H1 (cell line): ENCODE measurements at regions not wholly inside any gene's neighbourhood (a gene's known extent, or its start where the extent isn't known, plus 50 kb on each side); places are given as distances from the start of the nearest gene placed in this dataset.

Source experiments
- CTCF ChIA-PET: fragments of 300-600 bp; sonication (Branson Sonifier 250); formaldehyde crosslinking; loops from one replicate; lab custom pipeline; 2021; ENCODE audit not compliant: partially characterized antibody; lab: Charles Lee
- POLR2A ChIA-PET: fragments of 300-600 bp; sonication (Branson Sonifier 250); formaldehyde crosslinking; loops from one replicate; lab custom pipeline; 2021; ENCODE audit warnings: inconsistent platforms; ENCODE audit not compliant: partially characterized antibody; lab: Charles Lee
- DNase-seq, 2 experiments: peaks; one replicate each; pipeline versions ENCODE4 v3.0.0 to v3.0.0-alpha.2; 2010 to 2022; ENCODE audit warnings: low spot score in 2 of 2, low read depth in 1 of 2, mixed read lengths in 1 of 2
- FAIRE-seq: peaks from 2 replicates; lab custom pipeline; 2011; peaks lifted over from hg19 to GRCh38; lab: Jason Lieb, UNC
- H2AFZ ChIP-seq: 2 replicates; pipeline ENCODE4 v1.8.1; 2012; ENCODE audit warnings: low read length, inconsistent platforms
- H2AK5ac ChIP-seq: 2 replicates; pipeline ENCODE4 v1.6.1; 2013; ENCODE audit warnings: low read depth, low read length
- H2BK120ac ChIP-seq: replicated peaks from 2 replicates; pipeline ENCODE3; 2013; ENCODE audit warnings: low read depth, low read length, inconsistent platforms
- H2BK12ac ChIP-seq: 2 replicates; pipeline ENCODE4 v1.6.1; 2013; ENCODE audit warnings: low read depth, low read length
- H2BK15ac ChIP-seq: 2 replicates; pipeline ENCODE4 v1.6.1; 2013; ENCODE audit warnings: low read length
- H2BK20ac ChIP-seq: 2 replicates; pipeline ENCODE4 v1.6.1; 2013; ENCODE audit warnings: low read length
- H2BK5ac ChIP-seq: 2 replicates; pipeline ENCODE4 v1.6.1; 2013; ENCODE audit warnings: low read depth, low read length
- H3K14ac ChIP-seq: 2 replicates; pipeline ENCODE4 v1.6.1; 2013; ENCODE audit warnings: inconsistent platforms; ENCODE audit not compliant: insufficient read length
- H3K18ac ChIP-seq: 2 replicates; pipeline ENCODE4 v1.6.1; 2013; ENCODE audit warnings: low read length; ENCODE audit errors: extremely low read depth
- H3K23ac ChIP-seq: 2 replicates; pipeline ENCODE4 v1.6.1; 2013; ENCODE audit warnings: inconsistent platforms; ENCODE audit not compliant: insufficient read length
- H3K23me2 ChIP-seq: 2 replicates; pipeline ENCODE4 v1.6.1; 2013; ENCODE audit warnings: low read depth, low read length
- H3K27ac ChIP-seq: 2 replicates; pipeline ENCODE4 v1.6.1; 2011; ENCODE audit warnings: low read depth, low read length, inconsistent platforms
- H3K27me3 ChIP-seq, 4 experiments: replicated peaks in 1 of 4; 1 replicate in 1 of 4; 2 replicates in 3 of 4; pipeline versions ENCODE4 v1.6.1 to v1.8.1; 2011 to 2013; ENCODE audit warnings: low read length in 3 of 4, mild to moderate bottlenecking in 3 of 4, inconsistent platforms in 2 of 4, mixed read lengths in 2 of 4, moderate library complexity in 1 of 4; ENCODE audit not compliant: control insufficient read depth in 3 of 4, insufficient read depth in 3 of 4; ENCODE audit errors: extremely low read depth in 1 of 4
- H3K36me3 ChIP-seq, 4 experiments: 2 replicates each; pipeline versions ENCODE4 v1.6.1 to v1.8.1; 2011 to 2013; ENCODE audit warnings: mild to moderate bottlenecking in 4 of 4, low read length in 3 of 4, moderate library complexity in 2 of 4, control low read depth in 1 of 4, inconsistent platforms in 1 of 4; ENCODE audit not compliant: insufficient read depth in 4 of 4, control insufficient read depth in 2 of 4
- H3K4ac ChIP-seq: replicated peaks from 2 replicates; pipeline ENCODE3; 2013; ENCODE audit warnings: low read length, low read depth, mixed read lengths, inconsistent platforms; ENCODE audit not compliant: insufficient read length
- H3K4me1 ChIP-seq, 4 experiments: replicated peaks in 1 of 4; 1 replicate in 1 of 4; 2 replicates in 3 of 4; pipeline versions ENCODE4 v1.6.1 to v1.8.1; 2011 to 2013; ENCODE audit warnings: low read length in 3 of 4, inconsistent platforms in 2 of 4, mixed read lengths in 1 of 4; ENCODE audit not compliant: insufficient read depth in 4 of 4, control insufficient read depth in 3 of 4
- H3K4me2 ChIP-seq, 2 experiments: 2 replicates each; pipeline versions ENCODE4 v1.6.1 to v1.8.1; 2011 to 2013; ENCODE audit warnings: low read depth in 2 of 2, low read length in 2 of 2, control low read depth in 1 of 2, inconsistent platforms in 1 of 2, mild to moderate bottlenecking in 1 of 2; ENCODE audit not compliant: insufficient read depth in 1 of 2
- H3K4me3 ChIP-seq, 4 experiments: fragments of 200-600, 300-600 bp in 1 of 4; sonication (generic), shearing (Covaris generic), sonication (Bioruptor Twin) in 1 of 4; 2 replicates each; pipeline versions ENCODE4 v1.5.1 to v1.8.1; 2011 to 2016; ENCODE audit warnings: low read length in 4 of 4, low read depth in 3 of 4, control low read depth in 2 of 4, inconsistent platforms in 2 of 4, mild to moderate bottlenecking in 2 of 4, mixed read lengths in 1 of 4, moderate library complexity in 1 of 4; ENCODE audit not compliant: insufficient read depth in 2 of 4; ENCODE audit errors: extremely low read depth in 1 of 4
- H3K56ac ChIP-seq: replicated peaks from 2 replicates; pipeline ENCODE3; 2013; ENCODE audit warnings: low read depth, mild to moderate bottlenecking, mixed read lengths, low read length, inconsistent platforms; ENCODE audit not compliant: insufficient read length
- H3K79me1 ChIP-seq: 2 replicates; pipeline ENCODE4 v1.6.1; 2013; ENCODE audit warnings: low read depth, low read length, control low read depth
- H3K79me2 ChIP-seq, 2 experiments: 2 replicates each; pipeline versions ENCODE4 v1.6.1 to v1.8.1; 2012 to 2013; ENCODE audit warnings: low read length in 2 of 2, mild to moderate bottlenecking in 2 of 2, inconsistent platforms in 1 of 2; ENCODE audit not compliant: insufficient read depth in 2 of 2, control insufficient read depth in 1 of 2
- H3K9ac ChIP-seq, 4 experiments: replicated peaks in 1 of 4; 1 replicate in 1 of 4; 2 replicates in 3 of 4; pipeline versions ENCODE4 v1.6.1 to v1.8.1; 2011 to 2013; ENCODE audit warnings: low read depth in 3 of 4, low read length in 3 of 4, control low read depth in 2 of 4, mild to moderate bottlenecking in 2 of 4, moderate library complexity in 2 of 4, inconsistent platforms in 1 of 4; ENCODE audit errors: extremely low read depth in 1 of 4
- H3K9me3 ChIP-seq, 2 experiments: 2 replicates each; pipeline versions ENCODE4 v1.6.1 to v1.8.1; 2012 to 2013; ENCODE audit warnings: mild to moderate bottlenecking in 2 of 2, moderate library complexity in 2 of 2, control low read depth in 1 of 2, inconsistent platforms in 1 of 2, low read depth in 1 of 2, low read length in 1 of 2, mixed read lengths in 1 of 2; ENCODE audit not compliant: insufficient read depth in 2 of 2
- H4K20me1 ChIP-seq, 2 experiments: replicated peaks in 1 of 2; 2 replicates each; pipeline versions ENCODE3 to v1.8.1; 2011 to 2013; ENCODE audit warnings: inconsistent platforms in 2 of 2, low read length in 2 of 2, mild to moderate bottlenecking in 1 of 2; ENCODE audit not compliant: insufficient read depth in 2 of 2, control insufficient read depth in 1 of 2
- H4K5ac ChIP-seq: 2 replicates; pipeline ENCODE4 v1.6.1; 2013; ENCODE audit warnings: low read length, low read depth, mixed read lengths, inconsistent platforms; ENCODE audit not compliant: insufficient read length
- H4K8ac ChIP-seq: 2 replicates; pipeline ENCODE4 v1.8.0; 2013; ENCODE audit warnings: mild to moderate bottlenecking, moderate library complexity, low read length, inconsistent platforms; ENCODE audit not compliant: insufficient read depth; ENCODE audit errors: extremely low read depth
- H4K91ac ChIP-seq: replicated peaks from 2 replicates; pipeline ENCODE3; 2013; ENCODE audit warnings: low read length, mixed read lengths, inconsistent platforms; ENCODE audit not compliant: insufficient read length
- CBX8 ChIP-seq: fragments of 300-800, 300-1000 bp; sonication (generic); IDR thresholded peaks from 2 replicates; pipeline ENCODE4 v1.7.1; 2016; ENCODE audit warnings: low read depth, low read length, borderline replicate concordance
- EZH2 ChIP-seq: fragments of 200-600 bp; sonication (generic); IDR thresholded peaks from 2 replicates; pipeline ENCODE4 v1.7.1; 2012; ENCODE audit warnings: low read depth, mild to moderate bottlenecking, moderate library complexity, low read length, inconsistent platforms; ENCODE audit not compliant: severe bottlenecking
- HDAC2 ChIP-seq, 2 experiments: fragments of 300-600 bp in 1 of 2; sonication (generic) in 1 of 2; IDR thresholded peaks; 2 replicates each; pipeline ENCODE4 v1.6.1; 2011 to 2012; ENCODE audit warnings: low read depth in 2 of 2, low read length in 2 of 2, mild to moderate bottlenecking in 2 of 2, moderate library complexity in 2 of 2, borderline replicate concordance in 1 of 2, inconsistent platforms in 1 of 2
- HDAC6 ChIP-seq: IDR thresholded peaks from one replicate; pipeline ENCODE4 v1.7.1; 2012; ENCODE audit warnings: low read depth, mild to moderate bottlenecking, inconsistent platforms, low read length, moderate library complexity
- JUND ChIP-seq: IDR thresholded peaks from 2 replicates; pipeline ENCODE4 v1.6.1; 2011; ENCODE audit warnings: mild to moderate bottlenecking, improper control_type of control experiment, low read length
- NANOG ChIP-seq: IDR thresholded peaks from 2 replicates; pipeline ENCODE4 v1.6.1; 2011; ENCODE audit warnings: low read length, low read depth, mild to moderate bottlenecking, inconsistent platforms; ENCODE audit not compliant: insufficient read depth, poor library complexity, severe bottlenecking
- RNF2 ChIP-seq: fragments of 200-900, 300-1000 bp; sonication (generic); IDR thresholded peaks from 2 replicates; pipeline ENCODE4 v1.7.1; 2016; ENCODE audit warnings: borderline replicate concordance, low read depth, mild to moderate bottlenecking, antibody characterized with exemption, low read length; ENCODE audit not compliant: poor library complexity, severe bottlenecking; ENCODE audit errors: missing control alignments
- SIX5 ChIP-seq: IDR thresholded peaks from 2 replicates; pipeline ENCODE4 v1.6.1; 2011; ENCODE audit warnings: mild to moderate bottlenecking, low read depth, low read length
- SP2 ChIP-seq: IDR thresholded peaks from 2 replicates; pipeline ENCODE4 v1.6.1; 2012; ENCODE audit warnings: mild to moderate bottlenecking, low read length, inconsistent platforms
- SP4 ChIP-seq: IDR thresholded peaks from 2 replicates; pipeline ENCODE4 v1.6.1; 2012; ENCODE audit warnings: low read length, inconsistent platforms
- YY1 ChIP-seq: IDR thresholded peaks from 2 replicates; pipeline ENCODE4 v1.6.1; 2011; ENCODE audit warnings: low read depth, mild to moderate bottlenecking, low read length
- WGBS, 2 experiments: shearing (Covaris generic) in 1 of 2; methylation state at CpG; one replicate each; pipeline versions ENCODE4 v1.1.6 to v1.1.7; 2013 to 2015; ENCODE audit warnings: low lambda C conversion rate in 2 of 2, mixed read lengths in 2 of 2, inconsistent platforms in 1 of 2, low coverage in 1 of 2, missing lambda C conversion rate in 1 of 2; ENCODE audit not compliant: insufficient replicate concordance in 2 of 2, insufficient coverage in 1 of 2, insufficient read length in 1 of 2; ENCODE audit errors: extremely low coverage in 1 of 2, missing lambda C conversion rate in 1 of 2; 5-methylcytosine and 5-hydroxymethylcytosine counted together
- TF ChIP-seq, protein P1 (sequence below), 3 experiments: IDR thresholded peaks; 1 replicate in 2 of 3; 2 replicates in 1 of 3; pipeline versions ENCODE4 v1.5.1 to v1.6.1; 2011; ENCODE audit warnings: low read length in 3 of 3, mild to moderate bottlenecking in 3 of 3, inconsistent platforms in 2 of 3, low read depth in 1 of 3, moderate library complexity in 1 of 3; ENCODE audit not compliant: insufficient read depth in 1 of 3; ENCODE audit errors: control extremely low read depth in 1 of 3

DNA sequence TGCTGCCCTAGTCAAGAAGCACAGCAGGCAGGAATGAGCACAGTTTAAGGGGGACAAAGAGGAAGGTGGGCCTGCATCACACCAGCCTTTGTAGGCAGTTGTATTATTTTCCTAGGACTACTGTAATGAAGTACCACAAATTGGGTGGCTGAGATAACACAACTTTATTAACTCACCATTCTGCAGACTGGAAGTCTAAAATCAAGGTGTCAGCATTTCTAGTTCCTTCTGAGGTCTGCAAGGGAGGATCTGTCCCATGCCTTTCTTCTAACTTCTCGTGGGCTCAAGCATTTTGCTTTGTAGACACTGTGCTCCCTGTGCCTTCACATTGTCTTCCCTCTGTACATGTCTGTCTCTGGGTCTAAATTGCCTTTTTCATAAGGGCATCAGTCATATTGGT, 488.5 kb upstream of the JARID2 start:
- Histone ChIP-seq H3K36me3 (no peaks in the 10 kb centered on the region), H3K79me2 (no peaks in the 10 kb centered on the region), H3K23ac (no peak overlapping the region), H3K14ac (no peak overlapping the region), H3K18ac (no peak overlapping the region), H3K23me2 (no peaks in the 10 kb centered on the region), H2BK120ac (no peak overlapping the region), H2BK15ac (no peak overlapping the region), H3K9me3 (no peaks in the 10 kb centered on the region), H4K5ac (no peak overlapping the region), H3K79me1 (no peaks in the 10 kb centered on the region; the same call in 1 of the 2 replicates), H3K4me2 (no peak overlapping the region), H3K9ac (no peak overlapping the region), H2AFZ (no peak overlapping the region), H2BK20ac (no peak overlapping the region), H3K56ac (no peak overlapping the region), H4K8ac (no peak overlapping the region), H2BK12ac (no peak overlapping the region), H3K4me3 (no peak overlapping the region), H3K4me1 (peaks cover 0 to 2% (median 1%) of the 10 kb centered on the region in 4 experiments; a peak in 2 of 7 replicates), H3K27ac (no peak overlapping the region), H3K4ac (no peak overlapping the region), H2AK5ac (no peak overlapping the region; the same call in 1 of the 2 replicates), H3K27me3 (no peaks in the 10 kb centered on the region), H4K91ac (no peak overlapping the region), H4K20me1 (no peaks in the 10 kb centered on the region), H2BK5ac (no peak overlapping the region)
- ChIA-PET CTCF (no interaction called here), POLR2A (no interaction called here)
- 100% methylated on average over 1 of the region's 1 CpG; no CpG with 5 or more reads in 1 of the 2 experiments for WGBS, 2 experiments
- DNase-seq (no peak), FAIRE-seq (no peak)
- TF ChIP-seq JUND: no peak
- TF ChIP-seq NANOG: no peak
- TF ChIP-seq HDAC2 (IDR thresholded peaks at IDR 0.05; ENCODE audit: borderline replicate concordance in 1 of 2, low read depth in 2 of 2, low read length in 2 of 2): no peak
- TF ChIP-seq SP2: no peak
- no peak for TF ChIP-seq EZH2
- TF ChIP-seq, protein P1, sequence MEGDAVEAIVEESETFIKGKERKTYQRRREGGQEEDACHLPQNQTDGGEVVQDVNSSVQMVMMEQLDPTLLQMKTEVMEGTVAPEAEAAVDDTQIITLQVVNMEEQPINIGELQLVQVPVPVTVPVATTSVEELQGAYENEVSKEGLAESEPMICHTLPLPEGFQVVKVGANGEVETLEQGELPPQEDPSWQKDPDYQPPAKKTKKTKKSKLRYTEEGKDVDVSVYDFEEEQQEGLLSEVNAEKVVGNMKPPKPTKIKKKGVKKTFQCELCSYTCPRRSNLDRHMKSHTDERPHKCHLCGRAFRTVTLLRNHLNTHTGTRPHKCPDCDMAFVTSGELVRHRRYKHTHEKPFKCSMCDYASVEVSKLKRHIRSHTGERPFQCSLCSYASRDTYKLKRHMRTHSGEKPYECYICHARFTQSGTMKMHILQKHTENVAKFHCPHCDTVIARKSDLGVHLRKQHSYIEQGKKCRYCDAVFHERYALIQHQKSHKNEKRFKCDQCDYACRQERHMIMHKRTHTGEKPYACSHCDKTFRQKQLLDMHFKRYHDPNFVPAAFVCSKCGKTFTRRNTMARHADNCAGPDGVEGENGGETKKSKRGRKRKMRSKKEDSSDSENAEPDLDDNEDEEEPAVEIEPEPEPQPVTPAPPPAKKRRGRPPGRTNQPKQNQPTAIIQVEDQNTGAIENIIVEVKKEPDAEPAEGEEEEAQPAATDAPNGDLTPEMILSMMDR (IDR thresholded peaks at IDR 0.05; ENCODE audit: control extremely low read depth in 1 of 3, insufficient read depth in 1 of 3, low read depth in 1 of 3, low read length in 3 of 3): no peak
- no peak for TF ChIP-seq HDAC6
- TF ChIP-seq YY1: no peak
- TF ChIP-seq SIX5: no peak
- TF ChIP-seq RNF2: no peak
- no peak for TF ChIP-seq CBX8
- TF ChIP-seq SP4: no peak
